HG02973 (cell line): ENCODE measurements at regions not wholly inside any gene's neighbourhood (a gene's known extent, or its start where the extent isn't known, plus 50 kb on each side); places are given as distances from the start of the nearest gene placed in this dataset.

ENCODE experiments used
- ATAC-seq: cut with Tn5 transposase; IDR thresholded peaks from one replicate; pipeline ENCODE4 v1.9.1; 2021; ENCODE audit warnings: moderate library complexity; ENCODE audit not compliant: unreplicated experiment

DNA sequence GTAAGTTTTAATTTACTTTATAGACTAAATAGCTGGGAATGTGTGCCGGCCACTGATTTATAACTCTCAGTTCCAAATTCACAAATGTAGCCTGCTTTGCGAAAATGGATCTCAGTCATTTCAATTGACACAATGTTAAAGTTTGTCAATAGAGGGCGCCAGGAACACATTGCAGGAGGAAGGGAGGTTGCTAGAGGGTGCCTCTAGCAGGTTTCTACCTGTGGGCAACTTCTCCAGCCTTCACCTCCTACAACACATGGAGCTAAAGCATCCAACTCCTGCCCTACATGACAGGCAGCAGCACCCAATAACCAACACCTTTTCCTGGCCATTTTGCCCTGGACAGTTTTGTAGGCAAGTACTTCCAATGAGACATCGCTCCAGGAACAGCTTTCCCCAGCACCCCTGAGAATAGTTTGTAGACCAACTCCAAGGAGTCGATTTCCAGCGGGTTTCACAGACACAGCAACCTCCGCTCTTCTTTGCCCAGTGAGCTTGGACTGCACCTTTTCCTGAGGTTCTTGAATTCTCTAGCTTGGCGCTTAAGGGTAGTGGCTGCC, 784.8 kb upstream of the CDH2 start:
- ATAC-seq: no peak

DNA sequence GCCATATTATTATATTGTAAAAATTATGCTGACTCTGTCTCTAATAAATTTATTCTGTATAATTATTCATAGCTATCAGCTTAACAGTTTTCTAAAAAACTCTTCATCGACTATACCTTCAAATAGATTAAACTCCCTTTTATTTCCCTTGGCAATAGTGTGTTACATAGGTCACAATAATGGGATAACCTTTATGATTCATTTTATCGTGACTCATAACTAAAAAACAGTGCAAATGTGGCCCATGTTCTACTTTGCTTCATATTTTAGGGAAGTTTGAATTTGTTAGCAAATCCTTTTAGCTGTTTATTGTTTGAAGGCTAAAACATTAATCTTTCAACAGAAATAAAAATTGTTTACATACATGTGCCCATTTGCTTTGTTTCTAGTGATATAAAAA, 783.2 kb upstream of the CDH2 start:
- ATAC-seq: no peak

DNA sequence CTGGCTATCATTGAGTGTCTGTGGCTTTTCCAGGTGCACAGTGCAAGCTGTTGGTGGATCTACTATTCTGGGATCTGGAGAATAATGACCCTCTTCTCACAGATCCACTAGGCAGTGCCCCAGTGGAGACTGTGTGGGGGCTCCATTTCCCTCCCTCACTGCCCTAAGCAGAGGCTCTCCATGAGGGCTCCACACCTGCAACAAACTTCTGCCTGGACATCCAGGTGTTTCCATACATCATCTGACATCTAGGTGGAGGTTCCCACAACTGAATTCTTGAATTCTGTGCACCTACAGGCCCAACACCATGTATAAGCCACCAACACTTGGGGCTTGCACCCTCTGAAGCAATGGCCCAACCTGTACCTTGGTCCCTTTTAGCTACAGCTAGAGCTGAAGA, 775.4 kb upstream of the CDH2 start:
- no peak for ATAC-seq

DNA sequence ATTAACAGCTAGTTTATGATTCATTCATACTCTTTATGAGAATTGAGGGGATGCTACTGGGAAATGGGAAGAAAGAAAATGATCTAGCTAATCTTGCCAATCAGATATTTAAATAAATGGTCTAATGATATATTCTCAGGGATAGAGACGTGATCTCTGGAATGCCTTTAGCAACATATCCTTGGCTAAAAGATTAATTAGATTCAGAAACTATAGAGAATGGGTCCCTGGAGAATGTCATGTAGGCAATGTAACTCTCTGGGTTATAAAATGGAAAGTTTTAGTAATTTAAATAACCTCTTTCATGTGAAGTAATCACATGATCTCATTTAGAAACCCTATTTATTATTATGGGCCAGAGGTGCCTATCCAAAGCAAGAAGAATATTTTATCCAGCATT, 771.0 kb upstream of the CDH2 start:
- ATAC-seq: no peak

DNA sequence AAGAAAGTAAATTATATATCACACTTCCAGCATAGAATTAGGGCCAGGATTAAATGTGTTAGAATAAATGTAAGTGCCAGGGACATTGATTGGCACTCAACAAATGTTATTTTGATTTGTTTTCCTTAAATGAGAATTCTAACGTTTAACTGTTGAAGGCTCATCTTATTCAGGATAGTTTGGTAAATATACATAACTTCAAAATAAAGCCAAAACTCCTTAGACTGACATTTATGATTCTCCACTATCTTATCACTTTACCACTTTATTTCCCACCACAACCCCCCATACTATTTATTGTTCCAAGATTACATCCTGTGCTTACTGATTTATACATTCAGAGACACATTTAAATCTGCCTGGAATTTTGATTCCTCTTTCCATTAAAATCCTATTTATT, 769.5 kb upstream of the CDH2 start:
- ATAC-seq: no peak

GRCh38 chr18:28922936-28923335, 746.0 kb upstream of the CDH2 start:
- ATAC-seq: no peak

GRCh38 chr18:28916456-28916855, 739.5 kb upstream of the CDH2 start:
- no peak for ATAC-seq

- no peak for ATAC-seq
Measured at GRCh38 chr18:28905509-28905908, 728.6 kb upstream of the CDH2 start.

- ATAC-seq: no peak
Measured at GRCh38 chr18:28904789-28905364, 727.9 kb upstream of the CDH2 start.

GRCh38 chr18:28903306-28903705, 726.4 kb upstream of the CDH2 start:
- ATAC-seq: no peak

GRCh38 chr18:28890791-28891190, 713.9 kb upstream of the CDH2 start:
- ATAC-seq: no peak

DNA sequence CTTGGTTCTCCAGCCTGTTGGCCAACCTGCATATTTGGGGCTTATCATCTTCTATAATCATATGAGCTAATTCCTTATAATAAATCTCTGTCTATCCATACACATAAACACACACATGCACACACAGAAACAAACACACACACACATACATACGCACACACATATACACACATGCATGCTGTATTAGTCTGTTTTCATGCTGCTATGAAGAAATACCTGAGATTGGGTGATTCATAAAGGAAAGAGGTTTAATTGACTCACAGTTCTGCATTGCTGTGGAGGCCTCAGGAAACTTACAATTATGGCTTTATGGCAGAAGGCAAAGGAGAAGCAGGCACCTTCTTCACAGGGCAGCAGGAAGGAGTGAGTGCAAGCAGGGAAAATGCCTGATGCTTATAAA, 707.4 kb upstream of the CDH2 start:
- no peak for ATAC-seq

DNA sequence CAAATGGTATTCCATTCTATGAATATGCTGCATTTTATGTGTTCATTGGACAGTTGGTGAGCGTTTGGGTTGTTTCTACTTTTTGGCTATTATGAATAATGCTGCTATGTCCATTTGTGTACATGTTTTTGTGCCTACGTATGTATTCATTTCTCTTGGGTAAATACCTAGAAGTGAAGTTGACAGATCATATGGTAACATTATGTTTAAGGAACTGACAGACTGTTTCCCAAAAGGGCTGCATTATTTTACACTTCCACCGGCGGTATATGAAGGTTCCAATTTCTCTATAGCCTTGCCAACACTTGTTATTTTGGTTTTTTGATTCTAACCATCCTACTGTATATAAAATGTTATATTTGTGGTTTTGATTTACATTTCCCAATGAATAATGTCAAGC, 703.9 kb upstream of the CDH2 start:
- no peak for ATAC-seq

- ATAC-seq: no peak
Measured at GRCh38 chr18:28875059-28875458, 698.1 kb upstream of the CDH2 start.

DNA sequence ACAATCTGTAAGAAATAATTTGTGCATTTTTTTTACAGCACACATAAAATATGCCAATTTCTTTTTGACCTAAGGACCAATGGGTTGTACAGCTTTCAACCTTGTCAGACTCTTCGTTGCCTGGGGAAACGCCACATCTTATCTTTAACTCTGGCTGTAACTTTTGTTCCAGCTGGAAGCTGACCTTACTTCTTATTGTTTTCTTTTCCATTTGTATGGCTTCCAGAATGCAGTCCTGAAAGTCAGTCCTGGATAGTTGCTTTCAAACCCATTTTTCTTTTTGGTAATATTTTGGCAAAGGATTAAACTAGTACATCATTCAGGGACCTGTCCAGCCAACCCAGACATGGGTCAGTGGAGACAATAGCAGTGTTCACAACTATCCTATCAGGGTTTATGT, 686.5 kb upstream of the CDH2 start:
- no peak for ATAC-seq

DNA sequence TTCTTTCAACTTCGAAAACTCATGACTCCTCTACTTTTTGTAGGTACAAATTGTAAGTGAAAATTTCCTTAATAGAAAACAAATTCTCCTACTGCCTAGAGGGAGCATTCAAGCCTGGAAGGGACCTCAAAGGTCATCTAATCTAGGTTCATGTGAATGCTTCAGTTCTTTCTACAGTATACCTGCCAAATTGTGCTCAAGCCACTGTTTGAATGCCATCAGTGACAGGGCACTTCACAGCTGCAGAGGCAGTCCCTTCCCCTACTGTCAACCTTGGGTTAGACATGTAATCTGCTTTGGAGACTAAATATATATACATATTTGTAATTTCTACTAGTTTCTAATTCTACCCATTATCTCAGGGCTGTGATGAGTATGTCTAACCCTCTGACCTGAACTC, 681.3 kb upstream of the CDH2 start:
- no peak for ATAC-seq

- ATAC-seq: no peak
Measured at GRCh38 chr18:28855989-28856388, 679.1 kb upstream of the CDH2 start.

GRCh38 chr18:28855524-28855923, 678.6 kb upstream of the CDH2 start:
- ATAC-seq: no peak

DNA sequence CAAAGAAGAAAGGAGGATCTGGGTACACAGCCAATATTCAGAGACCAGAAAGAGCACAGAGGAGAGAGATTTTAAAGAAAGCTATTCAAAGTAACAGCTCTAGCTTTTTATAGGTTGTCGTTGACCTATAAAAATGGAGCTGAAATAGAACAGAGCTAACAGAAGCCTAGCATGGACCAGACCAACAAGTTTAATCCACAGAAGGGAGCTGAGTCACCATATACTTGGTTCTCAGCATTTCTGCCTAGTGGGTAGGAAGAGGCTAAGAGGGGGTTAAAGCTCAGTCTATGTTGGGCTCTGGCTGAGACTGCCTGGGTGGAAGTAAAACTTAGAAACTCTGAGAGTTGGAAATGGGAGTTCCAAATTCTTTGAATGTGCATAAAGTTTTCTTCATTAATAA, 678.0 kb upstream of the CDH2 start:
- no peak for ATAC-seq

DNA sequence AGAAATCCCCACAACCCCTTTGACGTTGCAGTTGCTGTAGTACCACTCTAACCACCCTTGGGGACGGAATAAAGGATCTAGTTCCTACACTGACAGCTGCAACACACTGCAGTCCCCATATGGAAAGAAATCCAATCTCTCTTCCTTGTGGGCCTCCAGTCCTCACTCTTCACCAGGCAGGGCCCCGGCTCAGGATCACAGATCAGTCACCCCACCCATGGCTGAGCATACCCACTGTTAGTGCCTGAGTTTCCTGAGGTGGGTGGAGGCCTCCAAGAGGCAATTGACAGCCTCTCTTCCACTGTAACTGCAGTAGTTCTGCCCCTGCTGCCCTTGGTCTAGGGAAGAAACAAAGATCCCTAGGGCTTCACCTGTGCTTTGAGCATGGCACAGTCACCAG, 670.0 kb upstream of the CDH2 start:
- no peak for ATAC-seq

DNA sequence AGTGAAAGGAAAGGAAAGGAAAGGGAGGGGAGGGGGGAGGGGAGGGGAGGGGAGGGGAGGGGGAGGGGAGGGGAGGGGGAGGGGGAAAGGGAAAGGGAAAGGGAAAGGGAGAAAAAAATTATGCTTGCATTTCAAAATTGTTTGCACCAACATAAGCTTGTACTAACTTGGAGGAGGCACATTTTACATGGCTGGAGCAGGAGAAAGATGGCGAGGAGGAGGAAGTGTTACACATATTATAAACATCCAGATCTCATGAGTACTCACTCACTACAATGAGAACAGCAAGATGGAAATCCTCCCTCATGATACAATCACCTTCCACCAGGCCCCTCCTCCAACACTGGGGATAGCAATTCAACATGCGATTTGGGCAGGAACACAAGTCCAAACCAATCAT, 660.2 kb upstream of the CDH2 start:
- ATAC-seq: no peak

DNA sequence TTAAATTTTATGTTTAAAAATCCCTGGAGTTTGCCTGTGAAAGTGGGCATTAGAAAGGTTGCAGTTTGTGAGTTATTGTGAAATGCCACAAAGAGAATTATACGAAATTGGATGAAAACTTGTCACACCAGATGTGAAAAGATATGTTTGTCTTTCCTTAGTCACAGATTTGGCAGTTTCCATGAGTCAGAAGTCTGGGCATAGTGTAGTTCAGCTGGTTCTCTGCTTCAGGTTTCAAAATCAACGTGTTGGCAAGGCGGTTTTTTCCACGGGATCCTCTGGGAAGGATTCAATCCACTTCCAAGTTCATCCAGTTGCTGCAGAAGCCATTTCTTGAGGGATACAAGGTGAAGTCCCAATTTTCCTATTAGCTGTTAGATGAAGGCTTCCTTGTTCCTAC, 658.0 kb upstream of the CDH2 start:
- ATAC-seq: no peak

DNA sequence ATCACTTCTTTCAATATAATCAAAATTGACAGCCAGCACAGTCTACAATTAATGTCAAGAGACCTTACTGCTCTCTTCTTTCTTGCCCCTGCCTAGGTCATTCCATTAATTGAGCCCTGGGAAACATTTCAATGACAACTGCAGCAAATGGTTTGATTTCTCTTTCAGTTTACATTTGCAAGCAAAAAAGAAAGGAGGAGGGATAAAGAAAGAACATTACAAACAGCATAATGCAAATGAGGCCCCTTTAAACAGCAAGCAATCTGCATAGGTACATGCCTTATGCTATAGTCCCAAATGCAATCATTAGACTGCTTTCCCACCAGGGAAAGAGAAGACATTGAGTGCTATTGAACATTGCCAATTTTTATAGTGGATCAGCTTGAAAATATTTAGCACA, 655.0 kb upstream of the CDH2 start:
- no peak for ATAC-seq
